Omental fat pad (tissue), 3 donors: ENCODE measurements at regions not wholly inside any gene's neighbourhood (a gene's known extent, or its start where the extent isn't known, plus 50 kb on each side); places are given as distances from the start of the nearest gene placed in this dataset.

Experiments used
- ATAC-seq: fragments of 150-250 bp; one replicate; pipeline ENCODE4 v1.9.1; 2016; ENCODE audit warnings: mild to moderate bottlenecking, moderate library complexity; ENCODE audit not compliant: low FRiP score
- DNase-seq: peaks from one replicate; pipeline ENCODE4 v3.0.0-alpha.2; 2019; ENCODE audit warnings: low spot score
- CTCF ChIP-seq, 3 donors: fragments of 450-650 bp; IDR thresholded peaks; one replicate each; pipeline ENCODE4 v1.5.1; 2016 to 2017; ENCODE audit warnings: antibody characterized with exemption in 3 of 3, mild to moderate bottlenecking in 3 of 3, moderate library complexity in 2 of 3

DNA sequence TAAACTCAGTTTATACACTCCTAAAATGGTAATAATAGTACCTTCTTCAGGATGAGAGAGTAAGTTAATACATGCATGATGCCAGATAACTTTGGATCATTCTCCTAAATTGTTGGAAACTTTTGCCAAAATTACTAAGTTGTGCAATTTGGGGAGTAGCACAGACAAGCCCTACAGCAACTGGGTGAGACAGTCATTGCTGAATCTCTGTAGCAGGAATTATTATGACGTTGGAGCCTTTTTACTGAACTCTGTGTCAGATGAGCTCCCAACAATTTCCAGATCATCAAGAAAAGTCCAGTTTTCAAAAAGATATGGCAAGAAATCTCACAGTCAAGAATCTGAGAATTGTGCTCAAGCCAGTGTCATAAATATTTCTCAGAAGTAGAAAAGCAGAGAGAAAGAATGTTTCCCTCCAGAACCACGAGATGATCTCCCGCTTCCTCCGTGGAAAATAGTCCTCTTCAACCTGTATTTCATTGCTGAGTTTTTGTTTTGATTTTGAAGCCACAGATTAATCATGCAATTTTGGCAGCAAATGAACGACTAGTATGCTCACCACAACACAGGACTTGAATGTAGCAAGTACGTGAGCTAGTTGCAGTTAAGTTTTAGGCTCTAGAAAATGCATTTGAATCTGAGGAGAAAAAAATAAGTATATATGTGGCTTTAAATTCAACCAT lies 485.4 kb downstream of the CNTN6 start:
- DNase-seq = no peak
- TF ChIP-seq CTCF (IDR thresholded peaks at IDR 0.05) = no peak
- ATAC-seq = peak; percentile 92

DNA sequence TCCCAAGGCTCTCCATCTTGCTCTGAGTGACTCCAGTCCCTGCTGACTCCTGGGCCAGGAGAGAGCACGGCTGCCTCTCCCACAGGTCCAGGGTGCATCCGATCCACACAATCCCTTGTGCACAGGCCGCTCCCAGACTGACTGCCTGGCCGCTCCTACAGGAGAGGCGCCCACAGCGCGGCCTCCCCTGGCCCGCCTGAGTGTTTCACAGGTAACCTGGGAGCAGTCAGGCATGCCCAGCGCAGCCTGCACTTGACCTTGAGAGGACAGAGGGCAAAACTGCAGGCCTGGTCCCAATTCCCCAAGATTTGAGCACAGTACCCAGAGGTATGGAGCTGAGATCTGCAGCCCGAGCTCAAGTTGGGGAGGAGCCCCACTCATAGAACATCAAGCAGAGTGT lies 490.2 kb downstream of the CNTN6 start:
- ATAC-seq (no peak), DNase-seq (no peak)
- no peak for TF ChIP-seq CTCF (IDR thresholded peaks at IDR 0.05)

GRCh38 chr3:1587426-1587825 lies 494.6 kb downstream of the CNTN6 start:
- DNase-seq (no peak), ATAC-seq (no peak)
- TF ChIP-seq CTCF (IDR thresholded peaks at IDR 0.05) = no peak

DNA sequence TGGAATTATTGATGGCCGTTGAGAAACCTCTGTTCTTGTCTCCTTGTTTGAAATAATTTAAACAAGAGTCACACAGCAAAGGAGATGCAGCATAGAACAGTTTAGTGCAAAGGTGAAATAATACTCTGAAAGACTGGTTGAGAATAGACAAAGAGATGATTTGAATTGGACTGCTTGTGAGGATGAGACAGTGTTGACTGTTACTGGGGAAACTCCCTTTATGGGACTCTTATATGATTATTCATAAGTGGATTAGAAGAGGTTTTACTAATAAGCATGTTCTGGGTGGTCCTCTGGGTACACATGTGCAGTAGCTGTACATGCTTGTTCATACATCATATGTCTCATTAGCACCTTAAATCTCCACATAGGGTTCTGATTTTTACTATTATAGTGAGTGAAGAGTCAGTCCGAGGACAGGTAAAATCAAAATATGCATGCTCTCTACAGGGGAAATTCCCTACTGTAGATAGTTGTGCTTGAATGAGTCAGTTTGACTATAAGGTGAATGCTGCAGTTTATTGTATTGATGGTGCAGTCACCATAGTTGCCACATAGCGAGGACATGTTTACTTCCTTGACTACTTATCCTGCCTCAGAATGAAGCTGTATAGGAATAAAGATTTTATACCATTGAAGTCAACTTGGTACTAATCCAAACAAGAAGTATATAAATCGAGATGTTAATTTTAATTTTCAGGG lies 498.7 kb downstream of the CNTN6 start:
- no peak for TF ChIP-seq CTCF (IDR thresholded peaks at IDR 0.05)
- no peak for DNase-seq
- no peak for ATAC-seq

GRCh38 chr3:1594940-1595339 lies 502.1 kb downstream of the CNTN6 start:
- no peak for TF ChIP-seq CTCF (IDR thresholded peaks at IDR 0.05)
- DNase-seq (no peak), ATAC-seq (no peak)

DNA sequence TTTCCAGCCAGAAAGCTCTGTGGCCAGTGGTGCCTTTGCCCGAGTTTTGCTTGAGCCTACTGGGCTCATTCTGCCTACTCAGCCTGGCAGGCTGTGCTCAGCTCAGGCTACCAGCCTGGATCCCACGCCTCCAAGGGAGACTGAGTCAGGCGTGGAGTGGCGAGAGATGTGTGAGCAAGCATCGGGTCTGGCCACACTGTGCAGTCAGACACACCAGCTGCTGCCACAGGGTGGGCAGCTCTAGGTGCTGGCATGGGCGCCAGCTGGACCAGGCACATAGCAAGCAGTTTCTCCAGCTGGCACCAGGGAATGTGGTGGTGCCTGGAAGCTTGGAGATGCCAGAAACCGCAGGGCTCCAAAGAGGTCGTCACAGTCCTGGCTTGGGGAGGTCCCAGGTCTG lies 498.5 kb upstream of the CNTN4 start:
- TF ChIP-seq CTCF (IDR thresholded peaks at IDR 0.05) = no peak
- ATAC-seq (no peak), DNase-seq (no peak)
